K562 (cell line): ENCODE measurements at regions not wholly inside any gene's neighbourhood (a gene's known extent, or its start where the extent isn't known, plus 50 kb on each side); places are given as distances from the start of the nearest gene placed in this dataset.

Experiments
- ARID1B ChIP-seq: fragments of 450-650 bp; IDR thresholded peaks from 2 replicates; pipeline ENCODE4 v1.6.1; 2016; ENCODE audit warnings: antibody characterized with exemption, mild to moderate bottlenecking, inconsistent platforms
- ATF7 ChIP-seq: fragments of 450-650 bp; IDR thresholded peaks from 2 replicates; pipeline ENCODE4 v1.7.1; 2014; ENCODE audit warnings: mild to moderate bottlenecking, moderate library complexity
- CEBPG ChIP-seq, 3 experiments: fragments of 200-800 bp in 1 of 3; sonication (Bioruptor generic) in 1 of 3; sonication (generic) in 1 of 3; formaldehyde crosslinking in 1 of 3; IDR thresholded peaks in 2 of 3; conservative IDR thresholded peaks in 1 of 3; 2 replicates each; pipeline versions ENCODE4 v1.6.1 to v1.8.0; 2016 to 2022; ENCODE audit warnings: missing compliant biosample characterization in 2 of 3, missing genetic modification characterization in 2 of 3, mild to moderate bottlenecking in 1 of 3, missing genetic modification reagents in 1 of 3
- EP400 ChIP-seq: fragments of 450-650 bp; IDR thresholded peaks from 2 replicates; pipeline ENCODE4 v1.6.1; 2017; ENCODE audit warnings: antibody characterized with exemption, mild to moderate bottlenecking, moderate library complexity
- JUND ChIP-seq, 2 experiments: IDR thresholded peaks; 2 replicates in 1 of 2; 3 replicates in 1 of 2; pipeline ENCODE4 v1.6.1; 2011; ENCODE audit warnings: borderline replicate concordance in 2 of 2, low read depth in 2 of 2, low read length in 2 of 2, improper control_type of control experiment in 1 of 2, missing biosample characterization in 1 of 2, missing genetic modification characterization in 1 of 2, missing genetic modification reagents in 1 of 2
- MAFK ChIP-seq: IDR thresholded peaks from 2 replicates; pipeline ENCODE4 v1.6.1; 2011; ENCODE audit warnings: low read length, improper control_type of control experiment
- NFIC ChIP-seq: fragments of 450-650 bp; IDR thresholded peaks from 2 replicates; pipeline ENCODE4 v1.6.1; 2017; ENCODE audit warnings: mild to moderate bottlenecking, inconsistent platforms
- RB1 ChIP-seq: fragments of 450-650 bp; IDR thresholded peaks from 2 replicates; pipeline ENCODE4 v1.6.1; 2017; ENCODE audit warnings: low read depth, mild to moderate bottlenecking
- RCOR1 ChIP-seq, 2 experiments: IDR thresholded peaks; 2 replicates each; pipeline ENCODE4 v1.6.1; 2012; ENCODE audit warnings: low read depth in 2 of 2, low read length in 2 of 2, borderline replicate concordance in 1 of 2, improper control_type of control experiment in 1 of 2
- SP2 ChIP-seq: IDR thresholded peaks from 2 replicates; pipeline ENCODE4 v1.6.1; 2011; ENCODE audit warnings: mild to moderate bottlenecking, low read depth, low read length, moderate library complexity; ENCODE audit not compliant: poor library complexity, severe bottlenecking; ENCODE audit errors: extremely low read depth
- TF ChIP-seq, protein P1 (sequence below), 2 experiments: fragments of 450-650 bp; formaldehyde crosslinking in 1 of 2; IDR thresholded peaks; 2 replicates each; pipeline versions ENCODE4 v1.4.0 to v1.6.1; 2014 to 2020; ENCODE audit warnings: mild to moderate bottlenecking in 2 of 2, borderline replicate concordance in 1 of 2, low read depth in 1 of 2
- TF ChIP-seq, protein P2 (sequence below): fragments of 450-650 bp; formaldehyde crosslinking; IDR thresholded peaks from 2 replicates; pipeline ENCODE4 v1.4.0; 2020; ENCODE audit warnings: mild to moderate bottlenecking, moderate library complexity
- TF ChIP-seq, protein P3 (sequence below): IDR thresholded peaks from 2 replicates; pipeline ENCODE4 v1.6.1; 2011; ENCODE audit warnings: borderline replicate concordance, low read depth, mild to moderate bottlenecking, moderate library complexity, low read length; ENCODE audit not compliant: insufficient read depth, poor library complexity, severe bottlenecking

DNA sequence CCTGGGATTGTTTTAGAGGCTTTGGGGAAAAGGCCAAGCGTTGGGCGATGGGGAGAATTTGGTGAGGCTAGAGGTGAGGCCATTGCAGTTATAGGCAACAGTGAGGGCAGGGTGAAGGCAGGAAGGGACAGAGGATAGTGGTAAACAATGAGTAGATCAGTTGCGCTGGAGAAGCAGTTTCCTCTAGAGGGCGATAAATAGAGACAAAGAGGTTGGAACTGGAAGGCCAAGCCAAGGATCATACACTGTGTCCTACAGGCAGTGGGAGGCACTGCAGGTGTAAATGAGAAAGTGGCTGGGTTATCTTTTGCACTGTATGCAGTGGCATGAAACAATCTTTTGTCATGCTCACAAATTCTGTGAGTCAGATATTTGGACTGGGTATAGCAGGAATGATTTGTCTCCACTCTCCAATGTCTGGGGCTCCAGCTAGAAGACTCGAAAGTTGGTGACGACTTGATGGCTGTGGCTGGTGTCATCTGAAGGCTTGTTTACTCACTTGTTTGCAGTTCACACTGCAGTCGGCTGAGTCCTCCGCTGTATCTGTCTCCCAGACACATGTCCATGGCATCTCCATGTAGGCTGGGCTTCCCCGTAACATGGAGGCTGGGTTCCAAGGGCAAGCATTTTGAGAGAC lies 82.1 kb downstream of the TNP1 start (continued):
- TF ChIP-seq, protein P1, sequence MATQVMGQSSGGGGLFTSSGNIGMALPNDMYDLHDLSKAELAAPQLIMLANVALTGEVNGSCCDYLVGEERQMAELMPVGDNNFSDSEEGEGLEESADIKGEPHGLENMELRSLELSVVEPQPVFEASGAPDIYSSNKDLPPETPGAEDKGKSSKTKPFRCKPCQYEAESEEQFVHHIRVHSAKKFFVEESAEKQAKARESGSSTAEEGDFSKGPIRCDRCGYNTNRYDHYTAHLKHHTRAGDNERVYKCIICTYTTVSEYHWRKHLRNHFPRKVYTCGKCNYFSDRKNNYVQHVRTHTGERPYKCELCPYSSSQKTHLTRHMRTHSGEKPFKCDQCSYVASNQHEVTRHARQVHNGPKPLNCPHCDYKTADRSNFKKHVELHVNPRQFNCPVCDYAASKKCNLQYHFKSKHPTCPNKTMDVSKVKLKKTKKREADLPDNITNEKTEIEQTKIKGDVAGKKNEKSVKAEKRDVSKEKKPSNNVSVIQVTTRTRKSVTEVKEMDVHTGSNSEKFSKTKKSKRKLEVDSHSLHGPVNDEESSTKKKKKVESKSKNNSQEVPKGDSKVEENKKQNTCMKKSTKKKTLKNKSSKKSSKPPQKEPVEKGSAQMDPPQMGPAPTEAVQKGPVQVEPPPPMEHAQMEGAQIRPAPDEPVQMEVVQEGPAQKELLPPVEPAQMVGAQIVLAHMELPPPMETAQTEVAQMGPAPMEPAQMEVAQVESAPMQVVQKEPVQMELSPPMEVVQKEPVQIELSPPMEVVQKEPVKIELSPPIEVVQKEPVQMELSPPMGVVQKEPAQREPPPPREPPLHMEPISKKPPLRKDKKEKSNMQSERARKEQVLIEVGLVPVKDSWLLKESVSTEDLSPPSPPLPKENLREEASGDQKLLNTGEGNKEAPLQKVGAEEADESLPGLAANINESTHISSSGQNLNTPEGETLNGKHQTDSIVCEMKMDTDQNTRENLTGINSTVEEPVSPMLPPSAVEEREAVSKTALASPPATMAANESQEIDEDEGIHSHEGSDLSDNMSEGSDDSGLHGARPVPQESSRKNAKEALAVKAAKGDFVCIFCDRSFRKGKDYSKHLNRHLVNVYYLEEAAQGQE (IDR thresholded peaks at IDR 0.05; ENCODE audit: borderline replicate concordance), result peak; percentile 77
- TF ChIP-seq, protein P1 (CRISPR knock-in tag; IDR thresholded peaks at IDR 0.05; ENCODE audit: low read depth), result no peak
- TF ChIP-seq RB1 (peak; percentile 21; the same call in 1 of the 2 replicates), MAFK (0 out of 2 replicates have a peak, but pooled peaks have one; percentile 10), SP2 (no peak), RCOR1 (IDR thresholded peaks at IDR 0.05; ENCODE audit: borderline replicate concordance in 1 of 2, low read depth in 2 of 2, low read length in 2 of 2) (peak in 1 of 2 experiments; percentile 50; a peak in 1 of 4 replicates), ARID1B (peak; percentile 35; the same call in 1 of the 2 replicates), ATF7 (0 out of 2 replicates have a peak, but pooled peaks have one; percentile 32), NFIC (0 out of 2 replicates have a peak, but pooled peaks have one; percentile 17), EP400 (no peak), JUND (IDR thresholded peaks at IDR 0.05; ENCODE audit: borderline replicate concordance, low read depth, low read length) (peak; percentile 26; the same call in 1 of the 2 replicates), JUND (tag; IDR thresholded peaks at IDR 0.05; ENCODE audit: borderline replicate concordance, low read depth, low read length) (peak; percentile 61; the same call in 1 of the 3 replicates), CEBPG (CRISPR knock-in tag; IDR thresholded peaks at IDR 0.05) (no peak), CEBPG (tag; conservative IDR thresholded peaks at IDR 0.05 in 1 of 2, IDR thresholded peaks at IDR 0.05 in 1 of 2) (no peak)
- TF ChIP-seq, protein P2, sequence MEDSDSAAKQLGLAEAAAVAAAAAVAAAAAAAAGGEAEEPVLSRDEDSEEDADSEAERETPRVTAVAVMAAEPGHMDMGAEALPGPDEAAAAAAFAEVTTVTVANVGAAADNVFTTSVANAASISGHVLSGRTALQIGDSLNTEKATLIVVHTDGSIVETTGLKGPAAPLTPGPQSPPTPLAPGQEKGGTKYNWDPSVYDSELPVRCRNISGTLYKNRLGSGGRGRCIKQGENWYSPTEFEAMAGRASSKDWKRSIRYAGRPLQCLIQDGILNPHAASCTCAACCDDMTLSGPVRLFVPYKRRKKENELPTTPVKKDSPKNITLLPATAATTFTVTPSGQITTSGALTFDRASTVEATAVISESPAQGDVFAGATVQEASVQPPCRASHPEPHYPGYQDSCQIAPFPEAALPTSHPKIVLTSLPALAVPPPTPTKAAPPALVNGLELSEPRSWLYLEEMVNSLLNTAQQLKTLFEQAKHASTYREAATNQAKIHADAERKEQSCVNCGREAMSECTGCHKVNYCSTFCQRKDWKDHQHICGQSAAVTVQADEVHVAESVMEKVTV (CRISPR knock-in tag), result peak; percentile 82
- TF ChIP-seq, protein P3, sequence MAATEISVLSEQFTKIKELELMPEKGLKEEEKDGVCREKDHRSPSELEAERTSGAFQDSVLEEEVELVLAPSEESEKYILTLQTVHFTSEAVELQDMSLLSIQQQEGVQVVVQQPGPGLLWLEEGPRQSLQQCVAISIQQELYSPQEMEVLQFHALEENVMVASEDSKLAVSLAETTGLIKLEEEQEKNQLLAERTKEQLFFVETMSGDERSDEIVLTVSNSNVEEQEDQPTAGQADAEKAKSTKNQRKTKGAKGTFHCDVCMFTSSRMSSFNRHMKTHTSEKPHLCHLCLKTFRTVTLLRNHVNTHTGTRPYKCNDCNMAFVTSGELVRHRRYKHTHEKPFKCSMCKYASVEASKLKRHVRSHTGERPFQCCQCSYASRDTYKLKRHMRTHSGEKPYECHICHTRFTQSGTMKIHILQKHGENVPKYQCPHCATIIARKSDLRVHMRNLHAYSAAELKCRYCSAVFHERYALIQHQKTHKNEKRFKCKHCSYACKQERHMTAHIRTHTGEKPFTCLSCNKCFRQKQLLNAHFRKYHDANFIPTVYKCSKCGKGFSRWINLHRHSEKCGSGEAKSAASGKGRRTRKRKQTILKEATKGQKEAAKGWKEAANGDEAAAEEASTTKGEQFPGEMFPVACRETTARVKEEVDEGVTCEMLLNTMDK, result no peak
